ENCODE measurements at regions not wholly inside any gene's neighbourhood (a gene's known extent, or its start where the extent isn't known, plus 50 kb on each side); places are given as distances from the start of the nearest gene placed in this dataset.

DNA sequence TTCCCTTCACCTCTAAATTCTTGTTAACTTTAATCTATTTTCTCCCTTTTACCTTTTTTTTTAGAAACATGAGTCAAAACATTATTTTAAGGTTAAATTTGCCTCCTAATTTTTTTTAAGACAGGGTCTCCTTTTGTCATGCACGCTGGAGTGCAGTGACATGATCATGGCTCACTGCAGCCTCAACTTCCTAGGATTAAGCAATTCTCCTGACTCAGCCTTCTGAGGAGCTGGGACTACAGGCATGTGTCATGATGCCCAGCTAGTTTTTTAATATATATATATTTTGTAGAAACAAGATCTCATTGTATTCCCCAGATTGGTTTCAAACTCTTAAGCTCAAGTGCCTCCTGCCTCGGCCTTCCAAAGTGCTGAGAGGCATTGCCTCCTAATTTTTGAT lies 424.7 kb upstream of the FAM174A start:
- TF ChIP-seq, protein P1, sequence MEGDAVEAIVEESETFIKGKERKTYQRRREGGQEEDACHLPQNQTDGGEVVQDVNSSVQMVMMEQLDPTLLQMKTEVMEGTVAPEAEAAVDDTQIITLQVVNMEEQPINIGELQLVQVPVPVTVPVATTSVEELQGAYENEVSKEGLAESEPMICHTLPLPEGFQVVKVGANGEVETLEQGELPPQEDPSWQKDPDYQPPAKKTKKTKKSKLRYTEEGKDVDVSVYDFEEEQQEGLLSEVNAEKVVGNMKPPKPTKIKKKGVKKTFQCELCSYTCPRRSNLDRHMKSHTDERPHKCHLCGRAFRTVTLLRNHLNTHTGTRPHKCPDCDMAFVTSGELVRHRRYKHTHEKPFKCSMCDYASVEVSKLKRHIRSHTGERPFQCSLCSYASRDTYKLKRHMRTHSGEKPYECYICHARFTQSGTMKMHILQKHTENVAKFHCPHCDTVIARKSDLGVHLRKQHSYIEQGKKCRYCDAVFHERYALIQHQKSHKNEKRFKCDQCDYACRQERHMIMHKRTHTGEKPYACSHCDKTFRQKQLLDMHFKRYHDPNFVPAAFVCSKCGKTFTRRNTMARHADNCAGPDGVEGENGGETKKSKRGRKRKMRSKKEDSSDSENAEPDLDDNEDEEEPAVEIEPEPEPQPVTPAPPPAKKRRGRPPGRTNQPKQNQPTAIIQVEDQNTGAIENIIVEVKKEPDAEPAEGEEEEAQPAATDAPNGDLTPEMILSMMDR (IDR thresholded peaks at IDR 0.05): no peak
- no peak for TF ChIP-seq POLR2A (IDR thresholded peaks at IDR 0.05)
